ES-I3 (cell line): ENCODE measurements at regions not wholly inside any gene's neighbourhood (a gene's known extent, or its start where the extent isn't known, plus 50 kb on each side); places are given as distances from the start of the nearest gene placed in this dataset.

Experiments
- H3K36me3 ChIP-seq: 2 replicates; pipeline ENCODE4 v1.6.1; 2013; ENCODE audit warnings: mild to moderate bottlenecking, low read length, control low read depth, moderate library complexity; ENCODE audit not compliant: insufficient read depth
- H3K4me1 ChIP-seq: 2 replicates; pipeline ENCODE4 v1.6.1; 2013; ENCODE audit warnings: mild to moderate bottlenecking, control low read depth, low read length; ENCODE audit not compliant: insufficient read depth
- H3K9ac ChIP-seq: 2 replicates; pipeline ENCODE4 v1.6.1; 2013; ENCODE audit warnings: low read depth, mild to moderate bottlenecking, low read length, moderate library complexity
- H3K9me3 ChIP-seq: 2 replicates; pipeline ENCODE4 v1.6.1; 2013; ENCODE audit warnings: mild to moderate bottlenecking, low read length, moderate library complexity; ENCODE audit not compliant: control insufficient read depth, insufficient read depth

GRCh38 chr15:62389885-62390790 is 225.1 kb upstream of the C2CD4B start, which contains the start of gene TLN2:
Gene TLN2 (plus strand): TSS chr15:62390550.
- H3K9ac ChIP-seq: peak within 1 kb of the TSS; percentile 69
- H3K9me3 ChIP-seq: no peaks in the 10 kb centered on the region
- H3K4me1 ChIP-seq: peaks cover 6% of the 10 kb centered on the region
- H3K36me3 ChIP-seq: no peaks in the 10 kb centered on the region

- H3K9ac ChIP-seq: peak overlapping the region; percentile 69
- no peaks in the 10 kb centered on the region for H3K36me3 ChIP-seq
- peaks cover 6% of the 10 kb centered on the region for H3K4me1 ChIP-seq
- no peaks in the 10 kb centered on the region for H3K9me3 ChIP-seq
Observed at GRCh38 chr15:62390791-62391640, 225.9 kb upstream of the C2CD4B start.

GRCh38 chr15:62391641-62392262 is 226.7 kb upstream of the C2CD4B start:
- no peaks in the 10 kb centered on the region for H3K9me3 ChIP-seq
- peaks cover 6% of the 10 kb centered on the region for H3K4me1 ChIP-seq
- H3K9ac ChIP-seq: peak overlapping the region; percentile 69
- no peaks in the 10 kb centered on the region for H3K36me3 ChIP-seq

- H3K9ac ChIP-seq: peak overlapping the region; percentile 69
- H3K9me3 ChIP-seq: 0 out of 2 replicates have a peak, but pooled peaks cover under 1% of the 10 kb centered on the region
- H3K36me3 ChIP-seq: no peaks in the 10 kb centered on the region
- H3K4me1 ChIP-seq: peaks cover 6% of the 10 kb centered on the region
Observed at GRCh38 chr15:62392376-62392775, 227.3 kb upstream of the C2CD4B start.

GRCh38 chr15:62393196-62393595 is 228.1 kb upstream of the C2CD4B start:
- Histone ChIP-seq H3K9ac (no peak overlapping the region), H3K9me3 (peaks cover 7% of the 10 kb centered on the region; the same call in 1 of the 2 replicates), H3K36me3 (no peaks in the 10 kb centered on the region; the same call in 1 of the 2 replicates), H3K4me1 (peaks cover 6% of the 10 kb centered on the region)

- H3K9me3 ChIP-seq: peaks cover 7% of the 10 kb centered on the region; the same call in 1 of the 2 replicates
- H3K36me3 ChIP-seq: no peaks in the 10 kb centered on the region; the same call in 1 of the 2 replicates
- H3K9ac ChIP-seq: no peak overlapping the region
- peaks cover 6% of the 10 kb centered on the region for H3K4me1 ChIP-seq
Observed at GRCh38 chr15:62394079-62394478, 229.0 kb upstream of the C2CD4B start.

GRCh38 chr15:62400778-62401177 is 235.7 kb upstream of the C2CD4B start:
- Histone ChIP-seq H3K9ac (no peak overlapping the region), H3K4me1 (no peaks in the 10 kb centered on the region), H3K9me3 (peaks cover 14% of the 10 kb centered on the region), H3K36me3 (no peaks in the 10 kb centered on the region; the same call in 1 of the 2 replicates)

GRCh38 chr15:62402687-62403086 is 237.6 kb upstream of the C2CD4B start:
- no peak overlapping the region for H3K9ac ChIP-seq
- no peaks in the 10 kb centered on the region; the same call in 1 of the 2 replicates for H3K36me3 ChIP-seq
- no peaks in the 10 kb centered on the region for H3K4me1 ChIP-seq
- H3K9me3 ChIP-seq: peaks cover 10% of the 10 kb centered on the region

GRCh38 chr15:62403164-62403809 is 238.2 kb upstream of the C2CD4B start:
- H3K4me1 ChIP-seq: no peaks in the 10 kb centered on the region
- H3K9ac ChIP-seq: no peak overlapping the region
- peaks cover 8% of the 10 kb centered on the region for H3K9me3 ChIP-seq
- H3K36me3 ChIP-seq: no peaks in the 10 kb centered on the region

GRCh38 chr15:62404194-62404985 is 239.3 kb upstream of the C2CD4B start:
- Histone ChIP-seq H3K9ac (no peak overlapping the region), H3K9me3 (peaks cover 6% of the 10 kb centered on the region), H3K4me1 (no peaks in the 10 kb centered on the region), H3K36me3 (no peaks in the 10 kb centered on the region)

- H3K4me1 ChIP-seq: no peaks in the 10 kb centered on the region
- H3K36me3 ChIP-seq: no peaks in the 10 kb centered on the region
- no peak overlapping the region for H3K9ac ChIP-seq
- no peaks in the 10 kb centered on the region; the same call in 1 of the 2 replicates for H3K9me3 ChIP-seq
Observed at GRCh38 chr15:62406305-62406891, 241.3 kb upstream of the C2CD4B start.

- Histone ChIP-seq H3K36me3 (no peaks in the 10 kb centered on the region), H3K9me3 (no peaks in the 10 kb centered on the region; the same call in 1 of the 2 replicates), H3K4me1 (no peaks in the 10 kb centered on the region; the same call in 1 of the 2 replicates), H3K9ac (no peak overlapping the region)
Observed at GRCh38 chr15:62407216-62407615, 242.1 kb upstream of the C2CD4B start.

GRCh38 chr15:62407962-62408361 is 242.9 kb upstream of the C2CD4B start:
- Histone ChIP-seq H3K9ac (no peak overlapping the region), H3K4me1 (no peaks in the 10 kb centered on the region; the same call in 1 of the 2 replicates), H3K36me3 (no peaks in the 10 kb centered on the region), H3K9me3 (no peaks in the 10 kb centered on the region; the same call in 1 of the 2 replicates)
